HL-60 (cell line): ENCODE measurements at regions not wholly inside any gene's neighbourhood (a gene's known extent, or its start where the extent isn't known, plus 50 kb on each side); places are given as distances from the start of the nearest gene placed in this dataset.
A peak's percentile ranks its signal among the peaks of the same experiment; 100 is the strongest.

Source experiments
- DNase-seq, 2 experiments: peaks; one replicate each; pipeline ENCODE4 v3.0.0-alpha.2; 2010 to 2020; ENCODE audit warnings: low read depth in 1 of 2, low spot score in 1 of 2
- H3K27ac ChIP-seq: fragments of 250-450 bp; sonication (Bioruptor Pico); replicated peaks from 2 replicates; pipeline ENCODE4 v1.5.1; 2020; ENCODE audit warnings: mild to moderate bottlenecking, moderate library complexity
- H3K27me3 ChIP-seq: fragments of 250-450 bp; sonication (Bioruptor Pico); 2 replicates; pipeline ENCODE4 v1.5.1; 2021; ENCODE audit warnings: mild to moderate bottlenecking, moderate library complexity; ENCODE audit not compliant: insufficient read depth, poor library complexity, severe bottlenecking
- H3K4me3 ChIP-seq: replicated peaks from 2 replicates; pipeline ENCODE4 v1.5.1; 2011; ENCODE audit warnings: mild to moderate bottlenecking, control low read depth, low read length; ENCODE audit not compliant: insufficient read depth
- GABPA ChIP-seq: IDR thresholded peaks from 2 replicates; pipeline ENCODE4 v1.6.1; 2012; ENCODE audit warnings: low read depth
- POLR2AphosphoS5 ChIP-seq: IDR thresholded peaks from 2 replicates; pipeline ENCODE4 v1.6.1; 2012; ENCODE audit warnings: low read depth
- SPI1 ChIP-seq: IDR thresholded peaks from 2 replicates; pipeline ENCODE4 v1.6.1; 2012; ENCODE audit warnings: low read depth, mild to moderate bottlenecking, borderline replicate concordance
- TF ChIP-seq, protein P1 (sequence below): IDR thresholded peaks from one replicate; pipeline ENCODE4 v1.5.1; 2011; ENCODE audit warnings: low read length, control low read depth, inconsistent platforms; ENCODE audit not compliant: insufficient read depth
- TF ChIP-seq, protein P2 (sequence below): IDR thresholded peaks from 2 replicates; pipeline ENCODE4 v1.6.1; 2012; ENCODE audit warnings: low read depth; ENCODE audit not compliant: insufficient replicate concordance

DNA sequence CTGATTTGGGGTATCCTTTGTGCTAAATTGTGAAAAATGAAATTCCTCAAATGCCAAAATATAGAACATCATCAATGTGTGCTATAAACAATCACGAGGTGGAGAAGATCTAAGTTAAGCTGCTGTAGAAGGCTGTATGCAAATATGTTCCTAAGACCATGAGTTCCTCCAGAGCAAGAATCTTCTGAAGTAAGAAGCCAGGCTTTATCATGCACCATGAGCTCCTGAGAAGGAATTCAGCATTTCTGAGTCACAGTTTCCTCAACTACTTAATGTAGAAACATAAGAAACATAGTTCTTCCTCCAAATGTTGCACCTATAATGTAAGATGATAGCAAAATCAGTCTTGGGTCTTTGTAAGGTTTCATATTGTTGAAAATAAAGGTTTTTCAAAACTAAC lies 241.7 kb upstream of the MDFIC2 start:
- DNase-seq, result no peak
- H3K27ac ChIP-seq, result no peak overlapping the region
- TF ChIP-seq GABPA, result no peak
- TF ChIP-seq, protein P1, sequence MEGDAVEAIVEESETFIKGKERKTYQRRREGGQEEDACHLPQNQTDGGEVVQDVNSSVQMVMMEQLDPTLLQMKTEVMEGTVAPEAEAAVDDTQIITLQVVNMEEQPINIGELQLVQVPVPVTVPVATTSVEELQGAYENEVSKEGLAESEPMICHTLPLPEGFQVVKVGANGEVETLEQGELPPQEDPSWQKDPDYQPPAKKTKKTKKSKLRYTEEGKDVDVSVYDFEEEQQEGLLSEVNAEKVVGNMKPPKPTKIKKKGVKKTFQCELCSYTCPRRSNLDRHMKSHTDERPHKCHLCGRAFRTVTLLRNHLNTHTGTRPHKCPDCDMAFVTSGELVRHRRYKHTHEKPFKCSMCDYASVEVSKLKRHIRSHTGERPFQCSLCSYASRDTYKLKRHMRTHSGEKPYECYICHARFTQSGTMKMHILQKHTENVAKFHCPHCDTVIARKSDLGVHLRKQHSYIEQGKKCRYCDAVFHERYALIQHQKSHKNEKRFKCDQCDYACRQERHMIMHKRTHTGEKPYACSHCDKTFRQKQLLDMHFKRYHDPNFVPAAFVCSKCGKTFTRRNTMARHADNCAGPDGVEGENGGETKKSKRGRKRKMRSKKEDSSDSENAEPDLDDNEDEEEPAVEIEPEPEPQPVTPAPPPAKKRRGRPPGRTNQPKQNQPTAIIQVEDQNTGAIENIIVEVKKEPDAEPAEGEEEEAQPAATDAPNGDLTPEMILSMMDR, result no peak
- no peak for TF ChIP-seq SPI1
- TF ChIP-seq POLR2AphosphoS5, result no peak
- TF ChIP-seq, protein P2, sequence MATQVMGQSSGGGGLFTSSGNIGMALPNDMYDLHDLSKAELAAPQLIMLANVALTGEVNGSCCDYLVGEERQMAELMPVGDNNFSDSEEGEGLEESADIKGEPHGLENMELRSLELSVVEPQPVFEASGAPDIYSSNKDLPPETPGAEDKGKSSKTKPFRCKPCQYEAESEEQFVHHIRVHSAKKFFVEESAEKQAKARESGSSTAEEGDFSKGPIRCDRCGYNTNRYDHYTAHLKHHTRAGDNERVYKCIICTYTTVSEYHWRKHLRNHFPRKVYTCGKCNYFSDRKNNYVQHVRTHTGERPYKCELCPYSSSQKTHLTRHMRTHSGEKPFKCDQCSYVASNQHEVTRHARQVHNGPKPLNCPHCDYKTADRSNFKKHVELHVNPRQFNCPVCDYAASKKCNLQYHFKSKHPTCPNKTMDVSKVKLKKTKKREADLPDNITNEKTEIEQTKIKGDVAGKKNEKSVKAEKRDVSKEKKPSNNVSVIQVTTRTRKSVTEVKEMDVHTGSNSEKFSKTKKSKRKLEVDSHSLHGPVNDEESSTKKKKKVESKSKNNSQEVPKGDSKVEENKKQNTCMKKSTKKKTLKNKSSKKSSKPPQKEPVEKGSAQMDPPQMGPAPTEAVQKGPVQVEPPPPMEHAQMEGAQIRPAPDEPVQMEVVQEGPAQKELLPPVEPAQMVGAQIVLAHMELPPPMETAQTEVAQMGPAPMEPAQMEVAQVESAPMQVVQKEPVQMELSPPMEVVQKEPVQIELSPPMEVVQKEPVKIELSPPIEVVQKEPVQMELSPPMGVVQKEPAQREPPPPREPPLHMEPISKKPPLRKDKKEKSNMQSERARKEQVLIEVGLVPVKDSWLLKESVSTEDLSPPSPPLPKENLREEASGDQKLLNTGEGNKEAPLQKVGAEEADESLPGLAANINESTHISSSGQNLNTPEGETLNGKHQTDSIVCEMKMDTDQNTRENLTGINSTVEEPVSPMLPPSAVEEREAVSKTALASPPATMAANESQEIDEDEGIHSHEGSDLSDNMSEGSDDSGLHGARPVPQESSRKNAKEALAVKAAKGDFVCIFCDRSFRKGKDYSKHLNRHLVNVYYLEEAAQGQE, result no peak
- peaks cover 3% of the 10 kb centered on the region for H3K27me3 ChIP-seq
- no peak overlapping the region for H3K4me3 ChIP-seq

DNA sequence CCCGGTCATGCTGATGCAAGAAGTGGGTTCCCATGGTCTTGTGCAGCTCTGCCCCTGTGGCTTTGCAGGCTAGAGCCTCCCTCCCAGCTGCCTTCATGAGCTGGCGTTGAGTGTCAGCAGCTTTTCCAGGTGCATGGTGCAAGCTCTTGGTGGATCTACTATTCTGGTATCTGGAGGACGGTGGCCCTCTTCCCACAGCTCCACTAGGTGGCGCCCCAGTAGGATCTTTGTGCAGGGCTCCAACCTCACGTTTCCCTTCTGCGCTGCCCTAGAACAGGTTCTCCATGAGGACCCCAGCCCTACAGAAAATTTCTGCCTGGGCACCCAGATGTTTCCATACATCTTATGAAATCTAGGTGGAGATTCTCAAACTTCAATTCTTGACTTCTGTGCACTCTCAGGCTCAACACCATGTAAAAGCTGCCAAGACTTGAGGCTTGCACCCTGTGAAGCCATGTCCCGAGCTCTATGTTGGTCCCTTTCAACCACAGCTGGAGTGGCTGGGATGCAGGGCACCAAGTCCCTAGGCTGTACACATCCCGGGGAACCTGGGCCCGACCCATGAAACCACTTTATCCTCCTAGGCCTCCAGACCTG lies 238.4 kb upstream of the MDFIC2 start:
- no peak overlapping the region for H3K4me3 ChIP-seq
- TF ChIP-seq GABPA, result no peak
- TF ChIP-seq, protein P2, result no peak
- TF ChIP-seq, protein P1, result peak; percentile 70
- no peaks in the 10 kb centered on the region for H3K27me3 ChIP-seq
- peak in 1 of 2 experiments; percentile 58 for DNase-seq
- H3K27ac ChIP-seq, result no peak overlapping the region

DNA sequence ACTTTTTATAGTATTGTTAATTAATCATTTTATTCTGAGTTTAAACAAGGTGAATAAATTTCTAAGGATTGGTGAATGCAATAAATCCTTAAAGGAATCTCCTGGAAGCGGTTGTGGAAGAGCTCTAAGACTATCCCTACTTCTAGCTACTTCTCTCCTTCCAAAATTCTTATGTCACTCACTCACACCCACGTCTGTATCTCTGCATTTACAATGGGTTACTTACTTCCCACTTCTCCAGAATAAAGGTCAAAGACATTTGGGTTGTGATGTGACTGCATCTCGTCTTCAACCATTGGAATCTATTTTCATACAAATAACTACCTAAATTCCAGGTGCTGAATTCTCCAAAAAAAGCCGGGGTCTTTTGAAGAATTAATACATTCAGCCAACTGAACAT lies 234.2 kb upstream of the MDFIC2 start:
- Histone ChIP-seq H3K27ac (no peak overlapping the region), H3K27me3 (no peaks in the 10 kb centered on the region), H3K4me3 (no peak overlapping the region)
- no peak for DNase-seq
- TF ChIP-seq POLR2AphosphoS5, result no peak
- TF ChIP-seq, protein P2, result no peak
- TF ChIP-seq GABPA, result no peak
- no peak for TF ChIP-seq SPI1
- TF ChIP-seq, protein P1, result no peak
